ENCODE measurements at regions not wholly inside any gene's neighbourhood (a gene's known extent, or its start where the extent isn't known, plus 50 kb on each side); places are given as distances from the start of the nearest gene placed in this dataset.

GRCh38 chr4:188246488-188246887, 107.2 kb downstream of the TRIML1 start (continued):
- TF ChIP-seq, protein P1, sequence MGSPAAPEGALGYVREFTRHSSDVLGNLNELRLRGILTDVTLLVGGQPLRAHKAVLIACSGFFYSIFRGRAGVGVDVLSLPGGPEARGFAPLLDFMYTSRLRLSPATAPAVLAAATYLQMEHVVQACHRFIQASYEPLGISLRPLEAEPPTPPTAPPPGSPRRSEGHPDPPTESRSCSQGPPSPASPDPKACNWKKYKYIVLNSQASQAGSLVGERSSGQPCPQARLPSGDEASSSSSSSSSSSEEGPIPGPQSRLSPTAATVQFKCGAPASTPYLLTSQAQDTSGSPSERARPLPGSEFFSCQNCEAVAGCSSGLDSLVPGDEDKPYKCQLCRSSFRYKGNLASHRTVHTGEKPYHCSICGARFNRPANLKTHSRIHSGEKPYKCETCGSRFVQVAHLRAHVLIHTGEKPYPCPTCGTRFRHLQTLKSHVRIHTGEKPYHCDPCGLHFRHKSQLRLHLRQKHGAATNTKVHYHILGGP (tag by site-specific recombination; IDR thresholded peaks at IDR 0.05), result no peak
- TF ChIP-seq, protein P2, sequence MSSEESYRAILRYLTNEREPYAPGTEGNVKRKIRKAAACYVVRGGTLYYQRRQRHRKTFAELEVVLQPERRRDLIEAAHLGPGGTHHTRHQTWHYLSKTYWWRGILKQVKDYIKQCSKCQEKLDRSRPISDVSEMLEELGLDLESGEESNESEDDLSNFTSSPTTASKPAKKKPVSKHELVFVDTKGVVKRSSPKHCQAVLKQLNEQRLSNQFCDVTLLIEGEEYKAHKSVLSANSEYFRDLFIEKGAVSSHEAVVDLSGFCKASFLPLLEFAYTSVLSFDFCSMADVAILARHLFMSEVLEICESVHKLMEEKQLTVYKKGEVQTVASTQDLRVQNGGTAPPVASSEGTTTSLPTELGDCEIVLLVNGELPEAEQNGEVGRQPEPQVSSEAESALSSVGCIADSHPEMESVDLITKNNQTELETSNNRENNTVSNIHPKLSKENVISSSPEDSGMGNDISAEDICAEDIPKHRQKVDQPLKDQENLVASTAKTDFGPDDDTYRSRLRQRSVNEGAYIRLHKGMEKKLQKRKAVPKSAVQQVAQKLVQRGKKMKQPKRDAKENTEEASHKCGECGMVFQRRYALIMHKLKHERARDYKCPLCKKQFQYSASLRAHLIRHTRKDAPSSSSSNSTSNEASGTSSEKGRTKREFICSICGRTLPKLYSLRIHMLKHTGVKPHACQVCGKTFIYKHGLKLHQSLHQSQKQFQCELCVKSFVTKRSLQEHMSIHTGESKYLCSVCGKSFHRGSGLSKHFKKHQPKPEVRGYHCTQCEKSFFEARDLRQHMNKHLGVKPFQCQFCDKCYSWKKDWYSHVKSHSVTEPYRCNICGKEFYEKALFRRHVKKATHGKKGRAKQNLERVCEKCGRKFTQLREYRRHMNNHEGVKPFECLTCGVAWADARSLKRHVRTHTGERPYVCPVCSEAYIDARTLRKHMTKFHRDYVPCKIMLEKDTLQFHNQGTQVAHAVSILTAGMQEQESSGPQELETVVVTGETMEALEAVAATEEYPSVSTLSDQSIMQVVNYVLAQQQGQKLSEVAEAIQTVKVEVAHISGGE (tag by site-specific recombination; conservative IDR thresholded peaks at IDR 0.05; ENCODE audit: low read depth), result no peak
- TF ChIP-seq HOXA7 (CRISPR knock-in tag; IDR thresholded peaks at IDR 0.05; ENCODE audit: borderline replicate concordance), result no peak
- no peak for TF ChIP-seq ZNF560 (tag by site-specific recombination; IDR thresholded peaks at IDR 0.05; ENCODE audit: borderline replicate concordance)
- TF ChIP-seq ZNF660 (tag by site-specific recombination; IDR thresholded peaks at IDR 0.05), result no peak
- no peak for TF ChIP-seq ZNF843 (tag by site-specific recombination; IDR thresholded peaks at IDR 0.05)
- no peak for TF ChIP-seq ZNF391 (tag by site-specific recombination; IDR thresholded peaks at IDR 0.05; ENCODE audit: borderline replicate concordance, low read depth)
- no peak for TF ChIP-seq YY2 (tag by site-specific recombination; IDR thresholded peaks at IDR 0.05)

DNA sequence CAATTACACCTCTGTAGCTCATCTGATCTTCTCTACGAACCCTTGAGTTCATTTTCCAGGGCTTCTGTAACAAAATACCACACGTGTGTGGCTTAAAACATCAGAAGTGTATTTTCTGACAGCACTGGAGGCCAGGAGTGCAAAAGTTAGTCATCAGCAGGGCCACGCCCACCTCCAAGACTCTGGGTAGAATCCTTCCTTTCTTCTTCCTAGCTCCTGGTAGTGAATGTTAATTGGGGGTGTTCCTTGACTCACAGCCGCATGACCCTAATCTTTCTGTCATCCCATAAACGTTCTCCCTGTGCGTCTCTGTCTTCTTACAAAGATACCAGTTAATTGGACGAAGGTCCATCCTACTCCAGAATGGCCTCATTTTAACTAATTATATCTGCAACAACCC, 115.0 kb downstream of the TRIML1 start:
- CTCF ChIA-PET, result no interaction called here
- TF ChIP-seq ZNF501 (tag by site-specific recombination; IDR thresholded peaks at IDR 0.05) (no peak), SETDB1 (IDR thresholded peaks at IDR 0.05; ENCODE audit: insufficient read length, low read length) (no peak), ZNF311 (tag by site-specific recombination; IDR thresholded peaks at IDR 0.05; ENCODE audit: borderline replicate concordance) (no peak), ZNF223 (tag by site-specific recombination; IDR thresholded peaks at IDR 0.05) (no peak), ZNF830 (tag by site-specific recombination; IDR thresholded peaks at IDR 0.05; ENCODE audit: low read depth) (no peak), YY2 (tag by site-specific recombination; IDR thresholded peaks at IDR 0.05) (no peak), ZNF121 (tag by site-specific recombination; IDR thresholded peaks at IDR 0.05) (no peak), OSR2 (tag by site-specific recombination; IDR thresholded peaks at IDR 0.05) (no peak), ZNF670 (tag by site-specific recombination; IDR thresholded peaks at IDR 0.05; ENCODE audit: low read depth) (no peak), HOXA7 (CRISPR knock-in tag; IDR thresholded peaks at IDR 0.05; ENCODE audit: borderline replicate concordance) (no peak), ZNF76 (tag by site-specific recombination; IDR thresholded peaks at IDR 0.05; ENCODE audit: borderline replicate concordance, low read depth) (no peak), HIC1 (tag by site-specific recombination; IDR thresholded peaks at IDR 0.05) (no peak), ZNF677 (tag by site-specific recombination; IDR thresholded peaks at IDR 0.05) (no peak), ZNF175 (tag by site-specific recombination; IDR thresholded peaks at IDR 0.05) (no peak), SCRT2 (tag by site-specific recombination; IDR thresholded peaks at IDR 0.05) (no peak), GFI1B (tag by site-specific recombination; IDR thresholded peaks at IDR 0.05) (no peak), ZNF623 (tag by site-specific recombination; IDR thresholded peaks at IDR 0.05) (no peak), KLF1 (tag by site-specific recombination; IDR thresholded peaks at IDR 0.05) (no peak)
- TF ChIP-seq, protein P3, sequence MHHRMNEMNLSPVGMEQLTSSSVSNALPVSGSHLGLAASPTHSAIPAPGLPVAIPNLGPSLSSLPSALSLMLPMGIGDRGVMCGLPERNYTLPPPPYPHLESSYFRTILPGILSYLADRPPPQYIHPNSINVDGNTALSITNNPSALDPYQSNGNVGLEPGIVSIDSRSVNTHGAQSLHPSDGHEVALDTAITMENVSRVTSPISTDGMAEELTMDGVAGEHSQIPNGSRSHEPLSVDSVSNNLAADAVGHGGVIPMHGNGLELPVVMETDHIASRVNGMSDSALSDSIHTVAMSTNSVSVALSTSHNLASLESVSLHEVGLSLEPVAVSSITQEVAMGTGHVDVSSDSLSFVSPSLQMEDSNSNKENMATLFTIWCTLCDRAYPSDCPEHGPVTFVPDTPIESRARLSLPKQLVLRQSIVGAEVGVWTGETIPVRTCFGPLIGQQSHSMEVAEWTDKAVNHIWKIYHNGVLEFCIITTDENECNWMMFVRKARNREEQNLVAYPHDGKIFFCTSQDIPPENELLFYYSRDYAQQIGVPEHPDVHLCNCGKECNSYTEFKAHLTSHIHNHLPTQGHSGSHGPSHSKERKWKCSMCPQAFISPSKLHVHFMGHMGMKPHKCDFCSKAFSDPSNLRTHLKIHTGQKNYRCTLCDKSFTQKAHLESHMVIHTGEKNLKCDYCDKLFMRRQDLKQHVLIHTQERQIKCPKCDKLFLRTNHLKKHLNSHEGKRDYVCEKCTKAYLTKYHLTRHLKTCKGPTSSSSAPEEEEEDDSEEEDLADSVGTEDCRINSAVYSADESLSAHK (tag by site-specific recombination; IDR thresholded peaks at IDR 0.05), result no peak
- TF ChIP-seq, protein P4, sequence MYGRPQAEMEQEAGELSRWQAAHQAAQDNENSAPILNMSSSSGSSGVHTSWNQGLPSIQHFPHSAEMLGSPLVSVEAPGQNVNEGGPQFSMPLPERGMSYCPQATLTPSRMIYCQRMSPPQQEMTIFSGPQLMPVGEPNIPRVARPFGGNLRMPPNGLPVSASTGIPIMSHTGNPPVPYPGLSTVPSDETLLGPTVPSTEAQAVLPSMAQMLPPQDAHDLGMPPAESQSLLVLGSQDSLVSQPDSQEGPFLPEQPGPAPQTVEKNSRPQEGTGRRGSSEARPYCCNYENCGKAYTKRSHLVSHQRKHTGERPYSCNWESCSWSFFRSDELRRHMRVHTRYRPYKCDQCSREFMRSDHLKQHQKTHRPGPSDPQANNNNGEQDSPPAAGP (tag by site-specific recombination; IDR thresholded peaks at IDR 0.05), result no peak
- Histone ChIP-seq H3K4me3 (ENCODE audit: low read depth, low read length) (no peak overlapping the region), H3K9me3 (ENCODE audit: control insufficient read depth, insufficient read depth, low read depth, low read length) (no peaks in the 10 kb centered on the region), H3K27ac (ENCODE audit: extremely low read depth, low read depth, low read length) (no peak overlapping the region), H3K4me1 (ENCODE audit: control insufficient read depth, insufficient read depth, low read length) (no peaks in the 10 kb centered on the region), H3K36me3 (ENCODE audit: control insufficient read depth in 2 of 2, insufficient read depth in 1 of 2, low read length in 2 of 2) (no peaks in the 10 kb centered on the region)
- POLR2A ChIA-PET, result no interaction called here
